Ascending aorta (tissue), 2 donors: ENCODE measurements at regions not wholly inside any gene's neighbourhood (a gene's known extent, or its start where the extent isn't known, plus 50 kb on each side); places are given as distances from the start of the nearest gene placed in this dataset.

Experiments used
- DNase-seq, 2 donors: peaks; one replicate each; pipeline ENCODE4 v3.0.0-alpha.2; 2019; ENCODE audit warnings: low spot score in 2 of 2
- H3K27ac ChIP-seq, 2 donors: fragments of 200-600 bp; sonication (generic); one replicate each; pipeline ENCODE4 v1.5.1; 2016 to 2017; ENCODE audit warnings: mild to moderate bottlenecking in 1 of 2
- H3K27me3 ChIP-seq: fragments of 200-600 bp; sonication (generic); one replicate; pipeline ENCODE4 v1.5.1; 2017
- H3K36me3 ChIP-seq, 2 donors: fragments of 200-600 bp; sonication (generic); one replicate each; pipeline ENCODE4 v1.5.1; 2016
- H3K4me1 ChIP-seq, 2 donors: fragments of 200-600 bp; sonication (generic); one replicate each; pipeline ENCODE4 v1.5.1; 2016 to 2017; ENCODE audit warnings: mild to moderate bottlenecking in 1 of 2
- H3K4me3 ChIP-seq, 2 donors: fragments of 200-600 bp; sonication (generic); one replicate each; pipeline ENCODE4 v1.5.1; 2016 to 2017; ENCODE audit warnings: mild to moderate bottlenecking in 1 of 2
- H3K9me3 ChIP-seq, 2 donors: fragments of 200-600 bp; sonication (generic); one replicate each; pipeline ENCODE4 v1.5.1; 2016
- CTCF ChIP-seq, 3 experiments: fragments of 200-600 bp in 2 of 3; fragments of 450-650 bp in 1 of 3; sonication (generic) in 2 of 3; IDR thresholded peaks; one replicate each; pipeline ENCODE4 v1.5.1; 2016 to 2019; ENCODE audit warnings: antibody characterized with exemption in 3 of 3, mild to moderate bottlenecking in 1 of 3, moderate library complexity in 1 of 3
- intact Hi-C: fragments of 100-400 bp; cut with DNase I; formaldehyde crosslinking; loops from one replicate; pipeline ENCODE4 v1.15.1; 2023

- H3K27me3 ChIP-seq, result no peaks in the 10 kb centered on the region
- no peak for TF ChIP-seq CTCF (IDR thresholded peaks at IDR 0.05)
- H3K9me3 ChIP-seq, result peaks cover 0 to 6% of the 10 kb centered on the region in 2 donors
- intact Hi-C loops, result no loop called here
- H3K4me3 ChIP-seq, result no peak overlapping the region
- DNase-seq, result no peak
- H3K4me1 ChIP-seq, result no peaks in the 10 kb centered on the region
- H3K27ac ChIP-seq, result no peak overlapping the region
- no peaks in the 10 kb centered on the region for H3K36me3 ChIP-seq
Measured at GRCh38 chr18:4748975-4749374, 293.9 kb upstream of the DLGAP1 start.

GRCh38 chr18:4734903-4735302 lies 279.8 kb upstream of the DLGAP1 start:
- Histone ChIP-seq H3K27ac (no peak overlapping the region), H3K4me3 (no peak overlapping the region), H3K36me3 (no peaks in the 10 kb centered on the region), H3K27me3 (no peaks in the 10 kb centered on the region), H3K9me3 (no peaks in the 10 kb centered on the region), H3K4me1 (no peaks in the 10 kb centered on the region)
- DNase-seq, result no peak
- intact Hi-C loops, result no loop called here
- no peak for TF ChIP-seq CTCF (IDR thresholded peaks at IDR 0.05)

- H3K27ac ChIP-seq, result no peak overlapping the region
Measured at GRCh38 chr18:4734021-4734420, 278.9 kb upstream of the DLGAP1 start.

GRCh38 chr18:4721545-4721944 lies 266.4 kb upstream of the DLGAP1 start:
- Histone ChIP-seq H3K27ac (no peak overlapping the region), H3K27me3 (no peaks in the 10 kb centered on the region), H3K4me1 (no peaks in the 10 kb centered on the region), H3K36me3 (no peaks in the 10 kb centered on the region), H3K4me3 (no peak overlapping the region), H3K9me3 (no peaks in the 10 kb centered on the region)
- intact Hi-C loops, result no loop called here
- no peak for TF ChIP-seq CTCF (IDR thresholded peaks at IDR 0.05)
- no peak for DNase-seq

More at GRCh38 chr18:4734021-4734420, 278.9 kb upstream of the DLGAP1 start:
- no peak for TF ChIP-seq CTCF (IDR thresholded peaks at IDR 0.05)
- Histone ChIP-seq H3K4me3 (no peak overlapping the region), H3K4me1 (no peaks in the 10 kb centered on the region), H3K36me3 (no peaks in the 10 kb centered on the region), H3K9me3 (no peaks in the 10 kb centered on the region), H3K27me3 (no peaks in the 10 kb centered on the region)
- intact Hi-C loops, result no loop called here
- DNase-seq, result no peak

- Histone ChIP-seq H3K4me1 (no peaks in the 10 kb centered on the region), H3K36me3 (no peaks in the 10 kb centered on the region), H3K4me3 (no peak overlapping the region), H3K27me3 (no peaks in the 10 kb centered on the region), H3K27ac (no peak overlapping the region), H3K9me3 (no peaks in the 10 kb centered on the region)
- no peak for TF ChIP-seq CTCF (IDR thresholded peaks at IDR 0.05)
- intact Hi-C loops, result no loop called here
- no peak for DNase-seq
Measured at GRCh38 chr18:4720518-4720917, 265.4 kb upstream of the DLGAP1 start.

- TF ChIP-seq CTCF (IDR thresholded peaks at IDR 0.05), result no peak
- Histone ChIP-seq H3K27me3 (no peaks in the 10 kb centered on the region), H3K9me3 (no peaks in the 10 kb centered on the region), H3K4me1 (no peaks in the 10 kb centered on the region), H3K27ac (no peak overlapping the region), H3K36me3 (no peaks in the 10 kb centered on the region), H3K4me3 (no peak overlapping the region)
- intact Hi-C loops, result no loop called here
- DNase-seq, result no peak
Measured at GRCh38 chr18:4705894-4706293, 250.8 kb upstream of the DLGAP1 start.
